Psoas muscle (tissue), 7 donors: ENCODE measurements at regions not wholly inside any gene's neighbourhood (a gene's known extent, or its start where the extent isn't known, plus 50 kb on each side); places are given as distances from the start of the nearest gene placed in this dataset.

Source experiments
- ATAC-seq, 4 donors: fragments of 200-7000 bp; cut with Tn5 transposase; one replicate each; pipeline ENCODE4 v1.9.1; 2020; ENCODE audit warnings: moderate library complexity in 3 of 4, mild to moderate bottlenecking in 2 of 4
- DNase-seq, 2 donors: peaks; one replicate each; pipeline ENCODE4 v3.0.0-alpha.2; 2020
- H3K27ac ChIP-seq: fragments of 200-600 bp; one replicate; pipeline ENCODE4 v1.8.0; 2022
- H3K27me3 ChIP-seq, 3 donors: fragments of 200-600 bp in 1 of 3; one replicate each; pipeline versions ENCODE4 v1.6.1 to v1.8.0; 2013 to 2022; ENCODE audit warnings: low read length in 2 of 3, mild to moderate bottlenecking in 2 of 3, moderate library complexity in 1 of 3; ENCODE audit not compliant: insufficient read depth in 3 of 3
- H3K36me3 ChIP-seq, 2 donors: fragments of 200-600 bp in 1 of 2; one replicate each; pipeline versions ENCODE4 v1.6.1 to v1.8.0; 2013 to 2022; ENCODE audit warnings: low read depth in 1 of 2, mild to moderate bottlenecking in 1 of 2, moderate library complexity in 1 of 2; ENCODE audit not compliant: insufficient read depth in 1 of 2
- H3K4me1 ChIP-seq: fragments of 200-600 bp; one replicate; pipeline ENCODE4 v1.8.0; 2022
- H3K4me3 ChIP-seq: fragments of 200-600 bp; one replicate; pipeline ENCODE4 v1.8.0; 2022; ENCODE audit warnings: mild to moderate bottlenecking
- H3K9me3 ChIP-seq: fragments of 200-600 bp; one replicate; pipeline ENCODE4 v1.8.0; 2022
- WGBS, 3 donors: extraction: QIAGEN DNeasy Blood & Tissue Kit; methylation state at CpG; one replicate each; pipeline versions ENCODE4 v1.1.6 to v1.1.7; 2013; 5-methylcytosine and 5-hydroxymethylcytosine counted together
- intact Hi-C, 2 donors: fragments of 100-400 bp; cut with DNase I; formaldehyde crosslinking; loops; one replicate each; pipeline versions ENCODE4 v1.11.0 to v1.14.2; 2022
- TF ChIP-seq, protein P1 (sequence below): fragments of 200-600 bp; IDR thresholded peaks from one replicate; pipeline ENCODE4 v1.8.0; 2022; ENCODE audit warnings: antibody characterized with exemption
- donor health status: healthy with polysubstance abuse.
- donor health status: DM: no; HTN: no; CAD: no; lungs with moderate emphysema.
- donor health status: Bipolar disorder and iron deficiency.
- donor health status: healthy.
- donor health status: DM: yes; HTN: yes; CAD: no.
- donor health status: DM: no; HTN: no; CAD: no.
- donor health status: DM: yes; HTN: yes; CAD: no.

DNA sequence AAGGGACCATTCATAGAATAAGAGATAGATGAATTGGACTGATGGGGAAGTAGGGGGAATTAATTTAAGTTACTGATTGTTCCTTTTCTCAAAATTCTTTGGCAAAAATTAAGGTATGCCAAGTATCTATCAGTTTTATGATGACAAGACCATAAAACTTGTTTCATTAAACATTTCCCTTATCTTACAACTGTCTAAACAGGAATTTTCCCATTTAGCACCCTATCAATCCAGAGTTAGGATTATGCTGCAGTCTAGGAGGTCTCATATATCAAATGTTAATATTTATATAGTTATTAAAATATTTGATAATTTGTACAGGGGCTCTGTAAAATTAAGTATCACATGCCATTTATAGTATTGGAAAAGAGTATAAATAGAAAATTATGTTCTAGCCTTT lies 51.5 kb upstream of the ARID1B start:
- peaks cover 9% of the 10 kb centered on the region for H3K4me1 ChIP-seq
- TF ChIP-seq, protein P1, sequence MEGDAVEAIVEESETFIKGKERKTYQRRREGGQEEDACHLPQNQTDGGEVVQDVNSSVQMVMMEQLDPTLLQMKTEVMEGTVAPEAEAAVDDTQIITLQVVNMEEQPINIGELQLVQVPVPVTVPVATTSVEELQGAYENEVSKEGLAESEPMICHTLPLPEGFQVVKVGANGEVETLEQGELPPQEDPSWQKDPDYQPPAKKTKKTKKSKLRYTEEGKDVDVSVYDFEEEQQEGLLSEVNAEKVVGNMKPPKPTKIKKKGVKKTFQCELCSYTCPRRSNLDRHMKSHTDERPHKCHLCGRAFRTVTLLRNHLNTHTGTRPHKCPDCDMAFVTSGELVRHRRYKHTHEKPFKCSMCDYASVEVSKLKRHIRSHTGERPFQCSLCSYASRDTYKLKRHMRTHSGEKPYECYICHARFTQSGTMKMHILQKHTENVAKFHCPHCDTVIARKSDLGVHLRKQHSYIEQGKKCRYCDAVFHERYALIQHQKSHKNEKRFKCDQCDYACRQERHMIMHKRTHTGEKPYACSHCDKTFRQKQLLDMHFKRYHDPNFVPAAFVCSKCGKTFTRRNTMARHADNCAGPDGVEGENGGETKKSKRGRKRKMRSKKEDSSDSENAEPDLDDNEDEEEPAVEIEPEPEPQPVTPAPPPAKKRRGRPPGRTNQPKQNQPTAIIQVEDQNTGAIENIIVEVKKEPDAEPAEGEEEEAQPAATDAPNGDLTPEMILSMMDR, result no peak
- intact Hi-C loops, result no loop called here
- no peaks in the 10 kb centered on the region for H3K27me3 ChIP-seq
- no peaks in the 10 kb centered on the region for H3K9me3 ChIP-seq
- H3K36me3 ChIP-seq, result no peaks in the 10 kb centered on the region
- ATAC-seq (no peak), DNase-seq (no peak)
- no peak overlapping the region for H3K27ac ChIP-seq
- no peak overlapping the region for H3K4me3 ChIP-seq

DNA sequence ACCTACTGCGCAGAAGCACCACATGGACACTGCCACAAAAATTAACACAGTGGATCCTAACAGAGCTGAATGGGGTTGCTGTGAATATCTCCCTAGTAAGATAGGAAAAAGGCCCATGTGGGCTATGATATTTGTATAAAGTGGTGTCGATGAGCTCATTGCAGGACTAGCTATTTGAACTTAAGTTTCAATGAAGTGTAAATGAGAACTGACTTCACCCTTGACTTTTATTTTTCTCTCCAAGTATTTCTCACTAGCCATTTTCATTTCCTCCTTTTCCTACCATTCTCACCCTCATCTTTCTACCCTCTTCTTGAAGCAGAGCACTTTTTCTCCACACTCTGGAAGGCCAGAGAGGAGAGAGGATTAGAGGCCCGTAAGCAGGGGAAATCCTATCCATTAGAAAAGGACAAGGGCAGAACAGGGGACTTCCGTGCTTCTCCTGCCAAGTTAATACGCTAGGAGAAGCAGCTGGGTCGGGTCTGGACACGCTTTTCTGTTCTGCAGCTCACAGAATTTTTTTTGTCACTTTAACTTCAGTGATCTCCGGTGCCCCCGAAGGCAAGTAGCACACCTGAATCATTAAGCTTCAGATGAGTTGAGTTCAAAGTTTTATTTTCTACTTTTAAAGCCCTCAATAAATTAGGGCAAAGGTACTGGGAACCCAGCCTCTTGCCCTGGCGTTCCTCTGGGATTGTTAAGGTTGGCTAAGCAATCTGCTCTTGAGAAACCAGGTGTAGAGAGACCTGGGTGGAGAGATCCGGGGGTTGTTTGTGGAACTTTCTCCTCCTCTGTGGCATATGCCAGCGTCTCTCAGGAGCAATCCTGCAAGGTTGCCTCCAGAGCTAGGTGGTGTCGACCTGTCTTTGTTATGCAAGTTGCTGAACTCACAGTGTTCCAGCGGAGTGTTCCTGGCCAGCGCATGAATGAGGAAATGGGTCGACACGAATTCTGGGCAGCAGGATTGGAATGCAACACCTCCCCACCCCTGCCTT lies 56.2 kb upstream of the ARID1B start:
- intact Hi-C loops, result loop anchor here (2.0 to 5.0 kb wide), 2 partner anchors 51 to 56 kb away; partner anchors contain the start of gene ARID1B (in 1 of the 2)
- peak in 3 of 4 donors; percentile 44 to 65 (median 50) for ATAC-seq
- peak overlapping the region; percentile 44 for H3K4me3 ChIP-seq

GRCh38 chr6:156719720-156720563 lies 57.2 kb upstream of the ARID1B start:
- Histone ChIP-seq H3K27ac (peak overlapping the region; percentile 82), H3K27me3 (no peaks in the 10 kb centered on the region), H3K36me3 (no peaks in the 10 kb centered on the region), H3K4me3 (peak overlapping the region; percentile 44), H3K9me3 (no peaks in the 10 kb centered on the region), H3K4me1 (peaks cover 26% of the 10 kb centered on the region)
- intact Hi-C loops, result loop anchor here (1.0 to 5.0 kb wide), 4 partner anchors 33 to 57 kb away; partner anchors contain the start of gene ARID1B (in 1 of the 2)
- peak; percentile 93 to 98 (median 94) for ATAC-seq
- peak; percentile 97 to 98 for DNase-seq
- TF ChIP-seq, protein P1, result no peak
- 17 to 27% (median 23%) methylated on average over 43 to 50 of the region's 50 CpGs for WGBS, 3 donors

More for the DNA sequence above, 56.2 kb upstream of the ARID1B start:
- no peak for DNase-seq
- Histone ChIP-seq H3K4me1 (peaks cover 26% of the 10 kb centered on the region), H3K36me3 (no peaks in the 10 kb centered on the region), H3K27me3 (no peaks in the 10 kb centered on the region), H3K9me3 (no peaks in the 10 kb centered on the region), H3K27ac (peak overlapping the region; percentile 82)
- WGBS, 3 donors, result 18 to 25% (median 24%) methylated on average over 17 of the region's 17 CpGs
- TF ChIP-seq, protein P1, result no peak

DNA sequence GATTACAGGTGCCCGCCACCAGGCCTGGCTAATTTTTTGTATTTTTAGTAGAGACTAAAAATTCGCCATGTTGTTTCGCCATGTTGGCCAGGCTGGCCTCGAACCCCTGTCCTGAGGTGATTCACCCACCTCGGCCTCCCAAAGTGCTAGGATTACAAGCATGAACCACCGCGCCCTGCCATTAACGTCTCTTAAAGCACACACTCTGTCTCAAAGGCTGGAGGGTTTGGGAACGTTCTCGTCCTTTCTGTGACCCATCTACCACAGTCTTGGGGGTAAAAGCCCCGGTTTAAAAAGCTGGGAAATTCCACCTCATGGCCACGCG lies 57.8 kb upstream of the ARID1B start:
- Histone ChIP-seq H3K27ac (peak overlapping the region; percentile 82), H3K27me3 (no peaks in the 10 kb centered on the region), H3K9me3 (no peaks in the 10 kb centered on the region), H3K4me1 (peaks cover 26% of the 10 kb centered on the region), H3K36me3 (no peaks in the 10 kb centered on the region), H3K4me3 (peak overlapping the region; percentile 44)
- DNase-seq (no peak), ATAC-seq (peak in 1 of 4 donors; percentile 12)
- TF ChIP-seq, protein P1, result no peak
- intact Hi-C loops, result loop anchor here (1.0 to 2.0 kb wide), 2 partner anchors 32 to 33 kb away; no protein-coding TSS in a partner anchor
- 63 to 77% (median 72%) methylated on average over 13 of the region's 13 CpGs for WGBS, 3 donors
